ENCODE measurements at regions not wholly inside any gene's neighbourhood (a gene's known extent, or its start where the extent isn't known, plus 50 kb on each side); places are given as distances from the start of the nearest gene placed in this dataset.
"Not testable (repeated sequence)": the region's sequence is repeated elsewhere in the genome, so short reads cannot be mapped to it uniquely, and the experiment has no call there.

DNA sequence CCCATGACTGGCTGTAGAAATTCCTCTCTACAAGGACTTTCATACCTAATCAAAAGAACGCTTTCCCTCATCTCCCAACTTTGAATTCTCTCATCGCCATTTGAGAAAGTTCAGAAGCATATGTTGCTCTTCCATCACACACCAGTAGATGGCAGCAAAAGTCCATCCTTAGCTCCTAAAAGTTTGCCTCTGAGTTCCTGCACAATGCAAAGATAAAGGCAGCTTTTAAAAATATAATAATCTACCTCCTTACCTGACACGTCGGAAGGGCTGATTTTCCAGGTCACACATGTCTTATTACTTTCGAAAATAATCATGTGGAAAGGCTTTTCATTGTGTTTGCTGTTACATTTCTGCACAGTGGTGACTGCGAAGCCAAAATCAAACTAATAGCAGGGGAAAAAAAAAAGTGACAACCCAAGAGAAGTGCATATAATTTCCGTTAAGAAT is 456.7 kb upstream of the SEL1L start:
- FAIRE-seq (no peak), DNase-seq (ENCODE audit: insufficient read length, low spot score) (no peak)
- TF ChIP-seq POLR2A (IDR thresholded peaks at IDR 0.05; ENCODE audit: low read depth, low read length): no peak

DNA sequence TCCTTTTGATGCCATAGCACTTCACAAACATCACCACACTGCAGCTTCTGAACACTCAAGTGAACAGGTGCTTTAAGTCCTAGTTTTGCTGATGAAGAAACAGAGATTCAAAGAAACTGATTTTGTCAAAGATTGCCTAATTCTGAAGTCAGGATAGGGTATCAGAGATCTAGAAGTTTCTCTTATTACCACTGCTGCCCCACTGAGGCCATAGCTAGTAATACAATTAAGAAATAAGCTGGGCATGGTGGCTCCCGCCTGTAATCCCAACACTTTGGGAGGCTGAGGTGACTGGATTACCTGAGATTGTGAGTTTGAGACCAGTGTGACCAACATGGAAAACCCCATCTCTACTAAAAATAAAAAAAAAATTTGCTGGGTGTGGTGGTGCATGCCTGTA is 458.3 kb upstream of the SEL1L start:
- no peak for TF ChIP-seq POLR2A (IDR thresholded peaks at IDR 0.05; ENCODE audit: low read depth, low read length)
- DNase-seq (ENCODE audit: insufficient read length, low spot score) (no peak), FAIRE-seq (no peak)

DNA sequence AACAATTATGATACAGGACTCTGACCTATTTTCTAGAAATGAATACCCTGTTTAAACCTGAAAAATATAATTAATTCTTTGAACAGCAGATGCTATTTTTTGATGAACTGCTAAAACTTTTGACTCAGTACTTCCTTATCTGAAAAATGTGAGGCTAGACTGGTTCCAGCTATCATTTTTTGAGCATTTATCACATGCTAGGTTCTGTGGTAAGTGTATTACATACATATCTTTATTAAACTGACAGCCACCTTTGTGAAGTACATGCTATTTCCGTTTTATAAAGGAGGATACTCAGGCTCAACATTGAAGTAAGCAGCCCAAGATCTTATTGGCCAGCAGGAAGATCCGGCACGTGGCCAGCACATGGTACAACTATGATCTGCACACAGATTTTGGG is 459.8 kb upstream of the SEL1L start:
- DNase-seq (ENCODE audit: insufficient read length, low spot score) (no peak), FAIRE-seq (no peak)
- no peak for TF ChIP-seq POLR2A (IDR thresholded peaks at IDR 0.05; ENCODE audit: low read depth, low read length)

DNA sequence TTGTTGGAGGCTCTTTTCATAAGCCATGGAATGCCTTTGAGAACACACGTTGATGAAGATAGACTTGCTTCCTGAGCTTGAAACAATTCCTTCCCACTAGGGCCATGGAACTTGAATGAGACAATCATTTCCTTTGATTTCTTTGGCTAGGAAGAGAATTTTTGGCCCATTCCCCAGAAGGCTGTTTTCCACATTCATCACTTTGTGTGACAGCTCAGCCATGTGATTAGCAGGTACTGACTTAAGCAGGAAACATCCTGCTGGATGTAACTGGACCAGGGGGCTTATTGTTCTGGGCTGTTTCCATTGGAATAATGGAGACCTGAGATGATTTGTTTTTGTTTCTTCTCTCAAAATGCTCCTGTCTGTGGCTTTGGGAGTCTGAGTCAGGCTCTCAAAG is 469.8 kb upstream of the SEL1L start:
- TF ChIP-seq POLR2A (IDR thresholded peaks at IDR 0.05; ENCODE audit: low read depth, low read length): no peak
- no peak for FAIRE-seq

DNA sequence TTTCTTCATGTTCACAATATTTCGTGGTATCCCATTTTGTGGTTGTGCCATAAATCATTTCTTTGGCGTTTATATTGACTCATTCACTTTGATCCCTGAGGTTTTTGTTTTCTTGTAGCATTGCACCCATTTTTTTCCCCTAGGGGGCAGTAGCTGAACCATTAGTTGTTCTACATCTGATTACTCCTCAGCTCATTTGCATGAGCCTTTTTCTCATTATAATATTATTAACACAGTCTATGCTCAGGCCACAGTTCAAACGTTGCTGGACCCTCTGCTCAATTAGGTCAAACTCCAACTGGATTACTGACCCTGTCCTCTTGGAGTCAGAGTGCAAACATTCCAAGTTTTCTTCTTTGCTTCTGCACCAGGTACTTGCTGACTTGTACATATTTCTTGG is 475.4 kb upstream of the SEL1L start:
- no peak for DNase-seq (ENCODE audit: insufficient read length, low spot score)

More for the DNA sequence above, 469.8 kb upstream of the SEL1L start:
- no peak for DNase-seq (ENCODE audit: insufficient read length, low spot score)

DNA sequence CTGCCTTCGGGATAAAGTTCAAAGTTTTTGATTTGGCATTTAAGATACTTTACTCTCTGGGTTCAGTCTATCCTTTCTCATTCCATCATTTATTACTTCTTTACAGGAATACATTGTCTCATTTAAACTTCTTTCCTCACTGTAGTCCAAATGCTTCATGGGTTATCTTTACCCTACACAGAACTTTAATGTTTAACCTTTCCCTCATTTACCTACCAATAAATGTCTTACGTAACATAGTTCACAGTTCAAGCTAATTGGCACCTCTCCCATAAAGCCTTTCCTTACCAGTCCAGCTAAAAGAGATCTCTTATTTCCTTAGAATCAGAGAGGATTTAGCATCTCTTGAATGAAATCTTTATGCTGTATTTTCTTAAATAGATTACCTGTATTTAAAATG is 476.3 kb upstream of the SEL1L start:
- FAIRE-seq (no peak), DNase-seq (ENCODE audit: insufficient read length, low spot score) (no peak)
- no peak for TF ChIP-seq POLR2A (IDR thresholded peaks at IDR 0.05; ENCODE audit: low read depth, low read length)

More for the DNA sequence above, 475.4 kb upstream of the SEL1L start:
- no peak for FAIRE-seq
- TF ChIP-seq POLR2A (IDR thresholded peaks at IDR 0.05; ENCODE audit: low read depth, low read length): no peak

DNA sequence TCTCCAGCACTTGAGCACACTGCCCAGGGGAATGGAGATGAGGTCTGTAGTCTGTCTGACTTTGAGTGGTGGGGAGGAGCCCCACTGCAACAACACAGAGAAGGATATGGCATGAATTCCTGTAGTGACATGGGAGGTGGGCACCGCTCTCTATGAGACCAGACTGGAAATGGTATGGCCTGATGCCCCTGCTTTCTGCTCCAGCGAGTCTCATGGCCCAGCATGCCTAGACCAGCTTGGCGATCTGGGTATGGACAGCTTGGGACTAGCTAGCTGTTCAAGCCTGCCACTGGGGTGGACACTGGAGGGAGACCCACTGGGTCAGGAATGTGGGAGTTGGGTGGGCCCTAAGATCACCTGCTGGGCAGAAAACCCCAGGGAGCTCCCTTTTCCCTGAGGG is 477.8 kb upstream of the SEL1L start:
- TF ChIP-seq POLR2A (IDR thresholded peaks at IDR 0.05; ENCODE audit: low read depth, low read length): no peak
- no peak for DNase-seq (ENCODE audit: insufficient read length, low spot score)
- FAIRE-seq: no peak

DNA sequence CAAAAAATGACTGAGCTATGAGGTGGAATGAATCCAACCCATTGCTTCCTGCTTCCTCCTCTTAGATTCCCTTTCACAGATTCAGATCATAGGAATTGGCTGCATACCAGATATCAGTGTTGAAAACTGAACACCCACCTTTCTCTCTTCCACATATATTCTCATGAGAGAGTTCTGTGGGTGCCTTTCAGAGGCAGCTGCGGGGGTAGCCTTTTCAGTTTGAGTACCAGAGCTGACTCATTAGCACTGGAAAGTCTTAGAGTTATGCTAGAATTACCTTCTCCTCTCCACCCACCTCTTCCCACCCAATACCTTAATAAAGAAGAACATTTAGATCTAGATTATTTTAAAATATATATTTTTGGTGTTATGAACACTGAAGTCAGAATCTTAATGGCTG is 495.4 kb upstream of the SEL1L start:
- no peak for DNase-seq (ENCODE audit: insufficient read length, low spot score)
- no peak for TF ChIP-seq POLR2A (IDR thresholded peaks at IDR 0.05; ENCODE audit: low read depth, low read length)
- FAIRE-seq: no peak

DNA sequence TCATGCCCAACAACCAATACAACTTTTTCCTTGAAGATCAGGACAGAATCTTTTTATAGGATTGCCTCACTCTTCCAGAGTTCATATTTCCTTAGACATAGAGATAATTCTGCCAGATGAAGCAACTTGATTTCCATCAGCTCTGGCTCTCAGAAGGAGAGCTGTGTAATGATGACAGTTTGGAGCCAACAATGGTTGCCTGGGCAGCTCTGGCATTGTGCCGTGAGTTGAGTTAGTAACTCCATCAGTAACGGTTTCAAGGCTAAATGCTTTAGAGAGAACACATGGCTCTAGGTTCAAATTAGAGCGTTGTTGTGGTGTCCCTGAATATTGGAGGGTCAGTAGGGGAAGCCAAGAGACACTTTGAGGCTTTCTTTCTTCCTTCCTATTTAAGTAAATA is 501.7 kb upstream of the SEL1L start:
- DNase-seq (ENCODE audit: insufficient read length, low spot score): no peak
- TF ChIP-seq POLR2A (IDR thresholded peaks at IDR 0.05; ENCODE audit: low read depth, low read length): no peak
- no peak for FAIRE-seq

DNA sequence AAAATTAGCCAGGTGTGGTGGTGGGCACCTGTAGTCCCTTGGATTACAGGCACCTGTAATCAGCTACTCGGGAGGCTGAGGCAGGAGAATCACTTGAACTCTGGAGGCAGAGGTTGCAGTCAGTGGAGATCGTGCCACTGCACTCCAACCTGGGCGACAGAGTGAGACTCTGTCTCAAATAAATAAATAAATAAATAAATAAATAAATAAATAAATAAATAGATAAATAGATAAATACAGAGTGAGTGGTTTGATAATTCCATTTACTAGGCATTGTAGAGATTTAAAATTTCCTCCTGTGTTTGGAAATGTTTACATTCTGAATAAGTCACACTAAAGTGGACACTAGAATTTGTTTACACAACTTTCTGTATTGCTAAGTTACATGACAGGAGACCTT is 504.4 kb upstream of the SEL1L start:
- not testable (repeated sequence) for FAIRE-seq; DNase-seq (ENCODE audit: insufficient read length, low spot score)

DNA sequence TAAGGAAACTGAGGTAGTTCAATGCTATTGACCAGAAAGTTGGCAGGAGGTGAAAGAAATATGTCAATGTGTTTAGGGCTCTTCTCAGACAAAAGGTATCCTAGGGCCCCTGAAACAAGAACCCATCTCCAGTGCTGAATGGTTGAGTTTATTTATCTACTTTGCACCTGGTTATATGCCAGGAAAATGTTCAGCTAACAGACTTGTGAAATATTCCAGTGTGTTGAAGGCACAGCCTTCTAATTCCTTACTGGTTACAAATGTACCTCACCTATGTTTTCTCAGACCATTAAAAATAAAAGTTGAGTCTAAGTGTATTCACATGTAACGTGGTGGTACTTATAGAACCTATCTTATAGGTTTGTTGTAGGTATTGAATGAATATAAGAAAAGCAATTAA is 511.7 kb upstream of the SEL1L start:
- DNase-seq (ENCODE audit: insufficient read length, low spot score) (no peak), FAIRE-seq (no peak)
- TF ChIP-seq POLR2A (IDR thresholded peaks at IDR 0.05; ENCODE audit: low read depth, low read length): no peak

DNA sequence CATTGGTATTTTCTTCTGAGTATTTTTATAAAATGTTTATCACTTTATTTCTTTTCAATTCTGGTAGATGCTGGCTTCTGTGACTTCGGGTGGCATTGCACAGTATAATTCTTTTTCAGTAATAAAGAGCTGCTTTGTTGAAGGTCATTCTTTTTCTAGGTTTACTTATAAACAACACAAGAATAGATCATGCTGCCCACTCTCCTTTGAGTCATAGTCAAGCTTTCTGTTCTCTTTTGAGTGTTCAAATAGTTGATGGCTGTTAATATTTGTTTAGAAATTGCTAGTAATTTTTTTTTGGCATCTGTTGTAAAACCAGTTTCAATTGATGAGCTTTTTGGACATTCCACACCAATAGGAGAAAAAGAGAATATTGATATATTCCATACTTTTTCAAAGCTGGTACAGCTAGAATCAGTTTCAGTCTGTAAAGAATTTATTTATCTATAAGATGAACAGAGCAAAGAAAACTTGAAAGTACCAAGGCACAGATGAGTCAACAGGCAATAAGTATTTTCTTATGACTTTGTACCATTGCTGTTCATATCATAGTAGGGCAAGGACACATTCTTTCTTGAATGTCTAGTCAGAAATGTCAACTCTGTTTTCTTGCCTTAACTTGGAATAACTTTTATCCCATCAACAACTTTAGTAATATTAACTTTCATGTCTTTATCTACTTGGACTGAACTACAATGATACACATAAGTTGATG is 513.0 kb upstream of the SEL1L start:
- no peak for TF ChIP-seq POLR2A (IDR thresholded peaks at IDR 0.05; ENCODE audit: low read depth, low read length)
- FAIRE-seq (no peak), DNase-seq (ENCODE audit: insufficient read length, low spot score) (no peak)

DNA sequence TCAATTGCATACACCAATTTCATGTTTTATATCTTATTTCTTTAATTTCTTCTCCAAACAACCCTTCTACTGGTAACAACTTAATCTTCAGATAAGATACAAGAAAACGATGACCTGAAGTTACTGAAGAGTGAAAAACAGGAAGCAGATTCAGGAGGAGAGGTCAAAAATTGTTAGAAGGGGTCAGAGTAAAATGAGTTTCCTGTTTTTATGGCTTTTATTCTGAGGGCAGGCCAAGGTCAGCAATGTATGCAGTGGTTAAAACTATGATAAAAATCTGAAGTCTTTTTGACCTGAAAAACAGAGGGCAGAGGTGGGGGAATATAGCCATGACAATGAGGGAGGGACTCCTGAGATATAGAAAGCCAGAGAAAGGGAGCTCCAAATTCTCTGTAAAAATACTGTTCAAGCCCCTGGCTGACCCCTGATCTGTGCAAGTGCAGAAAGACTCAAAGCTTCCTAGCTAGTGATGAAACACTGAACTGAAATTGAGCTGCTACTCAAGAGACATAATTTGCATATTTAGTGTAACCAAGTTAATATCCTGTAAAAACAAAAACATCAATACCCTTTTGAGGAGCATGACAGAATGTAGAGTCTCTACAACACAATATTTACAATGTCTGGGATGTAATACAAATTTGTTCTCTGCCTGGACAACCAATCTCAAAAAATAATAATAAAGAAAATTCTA is 514.3 kb upstream of the SEL1L start:
- FAIRE-seq (no peak), DNase-seq (ENCODE audit: insufficient read length, low spot score) (no peak)
- no peak for TF ChIP-seq POLR2A (IDR thresholded peaks at IDR 0.05; ENCODE audit: low read depth, low read length)

DNA sequence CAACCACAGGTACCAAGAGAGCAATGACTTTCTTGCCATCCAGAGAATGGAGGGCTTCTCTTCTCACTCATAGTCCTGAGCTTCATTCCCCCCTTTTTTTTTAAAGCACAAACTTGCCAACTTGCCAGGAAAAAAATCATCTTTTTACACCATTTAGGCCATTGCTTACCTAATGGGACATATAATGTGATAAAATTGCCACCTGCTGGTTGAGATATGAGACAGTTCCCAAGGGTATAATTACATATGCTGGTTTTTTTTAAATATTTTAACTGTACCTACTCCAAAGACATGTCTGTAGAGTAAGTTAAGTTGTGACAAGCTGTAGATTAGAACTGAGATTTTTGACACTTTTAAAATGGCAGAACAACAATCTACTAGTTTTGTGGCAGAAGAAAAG is 519.1 kb upstream of the SEL1L start:
- no peak for TF ChIP-seq POLR2A (IDR thresholded peaks at IDR 0.05; ENCODE audit: low read depth, low read length)
- FAIRE-seq (no peak), DNase-seq (ENCODE audit: insufficient read length, low spot score) (no peak)

DNA sequence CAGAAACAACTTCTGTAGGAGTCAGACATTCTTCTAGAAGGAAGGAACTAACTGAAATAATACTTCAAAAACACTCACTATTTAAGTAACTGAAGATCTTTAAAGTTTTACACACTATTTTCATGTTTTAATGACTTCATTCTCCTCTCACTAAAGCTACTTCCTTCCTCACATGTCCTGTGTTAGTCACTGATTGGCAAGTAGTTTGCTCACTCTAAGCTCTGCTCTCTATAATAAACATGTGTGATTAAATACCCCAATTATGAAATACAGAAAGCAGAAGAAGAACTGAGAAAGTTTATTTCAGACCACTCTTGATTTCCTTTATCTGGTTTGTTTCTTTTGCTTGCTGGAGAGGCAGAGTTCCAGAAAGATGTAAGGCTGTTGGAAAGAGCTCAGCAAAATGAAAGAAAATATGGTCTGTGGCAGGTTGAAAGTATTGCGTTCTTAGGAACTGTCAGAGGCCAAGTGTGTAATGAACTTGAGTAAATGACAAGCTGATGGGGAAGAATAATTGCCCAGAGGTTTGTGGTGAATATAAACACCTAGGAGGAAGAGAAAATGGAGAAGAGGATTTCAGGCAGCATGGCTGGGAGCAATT is 522.0 kb upstream of the SEL1L start:
- no peak for DNase-seq (ENCODE audit: insufficient read length, low spot score)
- FAIRE-seq: no peak
- no peak for TF ChIP-seq POLR2A (IDR thresholded peaks at IDR 0.05; ENCODE audit: low read depth, low read length)

Measured in H54 (cell line).